Astrocyte of the cerebellum (primary cell): ENCODE measurements at regions not wholly inside any gene's neighbourhood (a gene's known extent, or its start where the extent isn't known, plus 50 kb on each side); places are given as distances from the start of the nearest gene placed in this dataset.
"Not testable (repeated sequence)": the region's sequence is repeated elsewhere in the genome, so short reads cannot be mapped to it uniquely, and the experiment has no call there.

ENCODE experiments used
- DNase-seq: peaks from one replicate; pipeline ENCODE4 v3.0.0-alpha.2; 2011; ENCODE audit warnings: low read depth
- H3K4me3 ChIP-seq: 2 replicates; pipeline ENCODE4 v1.5.1; 2011; ENCODE audit warnings: mild to moderate bottlenecking, low read depth, low read length, moderate library complexity
- in situ Hi-C: cut with HindIII; loops from 2 replicates; pipeline ENCODE4 v1.10.0; 2017; ENCODE audit warnings: low sequenced_read_pairs
- TF ChIP-seq, protein P1 (sequence below): IDR thresholded peaks from 2 replicates; pipeline ENCODE4 v1.5.1; 2012; ENCODE audit warnings: low read length, low read depth, moderate library complexity, mild to moderate bottlenecking; ENCODE audit errors: missing control alignments

DNA sequence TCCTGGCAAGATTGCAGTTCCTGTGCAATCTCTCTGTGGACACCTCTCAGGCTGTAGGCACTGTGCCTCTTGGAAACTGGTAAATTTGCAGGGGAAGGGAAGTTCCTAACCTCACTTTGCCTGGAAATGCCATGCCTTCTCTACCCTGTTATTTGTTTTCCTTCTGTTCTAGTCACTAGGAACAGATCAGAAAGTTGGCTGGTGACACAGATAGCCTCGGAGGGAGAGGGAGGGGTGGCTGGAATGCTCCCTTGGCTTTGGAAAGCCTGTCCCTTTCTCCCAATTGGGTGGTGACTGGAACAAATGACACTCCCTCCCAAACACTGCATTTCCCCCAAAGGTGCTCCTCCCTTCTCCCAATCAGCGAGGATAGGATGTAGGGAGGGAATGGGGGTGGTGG is 131.5 kb upstream of the F13A1 start:
- TF ChIP-seq, protein P1, sequence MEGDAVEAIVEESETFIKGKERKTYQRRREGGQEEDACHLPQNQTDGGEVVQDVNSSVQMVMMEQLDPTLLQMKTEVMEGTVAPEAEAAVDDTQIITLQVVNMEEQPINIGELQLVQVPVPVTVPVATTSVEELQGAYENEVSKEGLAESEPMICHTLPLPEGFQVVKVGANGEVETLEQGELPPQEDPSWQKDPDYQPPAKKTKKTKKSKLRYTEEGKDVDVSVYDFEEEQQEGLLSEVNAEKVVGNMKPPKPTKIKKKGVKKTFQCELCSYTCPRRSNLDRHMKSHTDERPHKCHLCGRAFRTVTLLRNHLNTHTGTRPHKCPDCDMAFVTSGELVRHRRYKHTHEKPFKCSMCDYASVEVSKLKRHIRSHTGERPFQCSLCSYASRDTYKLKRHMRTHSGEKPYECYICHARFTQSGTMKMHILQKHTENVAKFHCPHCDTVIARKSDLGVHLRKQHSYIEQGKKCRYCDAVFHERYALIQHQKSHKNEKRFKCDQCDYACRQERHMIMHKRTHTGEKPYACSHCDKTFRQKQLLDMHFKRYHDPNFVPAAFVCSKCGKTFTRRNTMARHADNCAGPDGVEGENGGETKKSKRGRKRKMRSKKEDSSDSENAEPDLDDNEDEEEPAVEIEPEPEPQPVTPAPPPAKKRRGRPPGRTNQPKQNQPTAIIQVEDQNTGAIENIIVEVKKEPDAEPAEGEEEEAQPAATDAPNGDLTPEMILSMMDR = no peak
- no peak for DNase-seq
- in situ Hi-C loops = no loop called here
- H3K4me3 ChIP-seq = no peak overlapping the region

DNA sequence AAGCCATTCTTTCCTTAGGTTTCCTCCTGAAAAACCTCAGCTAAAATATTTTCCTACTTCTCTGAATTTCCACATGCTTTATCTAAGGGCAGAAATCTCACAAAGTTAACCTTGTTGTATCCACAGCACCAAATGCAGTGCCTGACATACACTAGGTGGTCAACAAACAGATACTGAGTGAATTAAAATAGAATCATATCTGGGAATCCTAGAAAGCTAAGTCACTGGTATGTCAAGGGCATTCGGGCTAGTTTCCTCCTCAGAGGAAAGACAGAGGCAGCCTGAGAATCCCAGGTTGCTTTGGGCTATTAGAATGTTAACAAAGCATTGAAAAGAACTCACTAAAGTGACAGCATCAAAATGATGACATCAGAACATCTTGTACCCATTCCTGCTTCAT is 132.7 kb upstream of the F13A1 start:
- in situ Hi-C loops = no loop called here
- TF ChIP-seq, protein P1 = no peak
- H3K4me3 ChIP-seq = no peak overlapping the region
- DNase-seq = no peak

DNA sequence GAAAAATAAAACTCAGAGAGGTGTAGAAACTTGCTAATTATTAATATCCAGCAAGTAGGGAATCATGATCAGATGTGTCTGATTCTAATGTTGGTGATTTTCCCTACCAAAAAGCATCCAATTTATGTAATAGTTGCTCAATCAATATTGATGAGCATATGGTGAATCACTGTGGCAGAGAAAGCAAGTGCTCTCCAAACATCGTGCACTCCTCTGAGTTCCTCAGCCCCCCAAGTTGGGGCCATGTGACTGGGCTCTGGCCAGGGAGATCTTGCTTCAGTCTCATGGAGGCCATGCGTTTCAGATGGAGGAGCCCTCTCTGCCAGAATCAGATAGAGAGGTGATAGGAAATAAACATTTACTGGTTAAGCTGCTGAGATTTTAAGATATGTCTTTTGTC is 133.2 kb upstream of the LY86 start:
- no peak overlapping the region for H3K4me3 ChIP-seq
- in situ Hi-C loops = no loop called here
- TF ChIP-seq, protein P1 = no peak

DNA sequence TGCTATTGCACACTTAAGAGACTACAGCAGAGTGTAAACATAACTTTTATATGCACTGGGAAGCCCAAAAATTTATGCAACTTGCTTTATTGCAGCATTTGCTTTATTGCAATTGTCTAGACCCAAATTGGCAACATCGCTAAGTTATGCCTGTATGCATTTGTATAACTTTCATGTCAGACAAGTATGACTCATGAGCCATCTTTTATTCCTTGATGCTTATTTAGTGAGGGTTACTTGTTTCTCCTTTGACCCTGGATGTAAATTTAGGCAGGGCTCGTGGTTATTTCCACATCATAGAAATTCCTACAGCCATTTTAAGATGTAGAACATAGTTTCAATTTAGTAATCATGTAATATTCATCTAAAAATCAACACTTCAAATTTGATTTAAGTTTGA is 130.3 kb upstream of the LY86 start:
- no peak for DNase-seq
- in situ Hi-C loops = no loop called here
- TF ChIP-seq, protein P1 = no peak

More for the DNA sequence above, 133.2 kb upstream of the LY86 start:
- DNase-seq = no peak

DNA sequence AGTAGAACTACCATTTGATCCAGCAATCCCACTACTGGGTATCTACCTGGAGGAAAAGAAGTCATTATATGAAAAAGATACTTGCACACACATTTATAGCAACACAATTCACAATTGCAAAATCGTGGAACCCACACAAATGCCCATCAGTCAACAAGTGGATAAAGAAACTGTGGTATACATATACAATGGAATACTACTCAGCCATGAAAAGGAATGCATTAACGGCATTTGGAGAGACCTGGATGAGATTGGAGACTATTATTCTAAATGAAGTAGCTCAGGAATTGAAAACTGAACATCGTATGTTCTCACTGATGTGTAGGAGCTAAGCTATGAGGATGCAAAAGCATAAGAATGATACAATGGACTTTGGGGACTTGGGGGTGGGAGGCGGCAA is 128.6 kb upstream of the LY86 start:
- DNase-seq, H3K4me3 ChIP-seq, in situ Hi-C loops: not testable (repeated sequence)

More for the DNA sequence above, 130.3 kb upstream of the LY86 start:
- H3K4me3 ChIP-seq = no peak overlapping the region

DNA sequence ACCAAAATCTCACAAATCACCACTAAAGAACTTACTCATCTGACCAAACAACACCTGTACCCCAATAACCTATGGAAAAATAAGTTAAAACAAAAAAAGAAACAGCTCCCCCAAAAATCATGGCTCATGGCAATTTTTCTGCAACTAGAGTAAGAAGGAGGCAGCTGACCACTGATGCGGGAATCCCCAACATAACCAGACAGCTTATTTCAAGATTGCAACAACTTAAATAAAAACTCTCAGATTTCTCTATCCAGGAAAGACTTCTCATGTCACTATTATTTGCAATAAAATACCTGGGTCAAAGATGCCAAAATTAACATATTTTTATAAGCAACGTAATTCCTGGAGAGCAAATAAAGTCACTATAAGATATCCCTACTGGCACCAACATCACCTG is 128.1 kb upstream of the LY86 start:
- in situ Hi-C loops = no loop called here
- TF ChIP-seq, protein P1 = no peak
- no peak overlapping the region for H3K4me3 ChIP-seq
- no peak for DNase-seq

DNA sequence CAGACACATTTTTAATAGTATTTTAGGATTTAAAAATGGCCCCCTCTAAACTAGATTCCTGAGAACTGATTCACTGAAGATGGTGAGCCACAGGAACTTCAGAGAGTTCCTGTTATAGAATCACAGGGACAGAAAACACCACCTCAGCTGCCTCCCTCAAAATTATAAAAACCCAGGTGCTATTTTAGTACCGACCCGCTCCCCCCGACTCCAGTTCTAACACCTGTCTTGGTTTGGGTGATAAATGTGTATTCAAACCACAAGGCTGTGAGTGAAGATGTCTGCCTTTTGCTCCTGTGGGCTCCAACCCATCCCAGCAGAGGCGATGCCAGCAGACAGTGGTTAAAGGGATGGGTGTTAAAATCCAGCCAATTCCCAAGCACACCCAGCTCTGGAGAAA is 127.4 kb upstream of the LY86 start:
- in situ Hi-C loops = no loop called here
- no peak overlapping the region for H3K4me3 ChIP-seq
- DNase-seq = no peak
- TF ChIP-seq, protein P1 = no peak
